Spleen (tissue), 11 donors: ENCODE measurements at regions not wholly inside any gene's neighbourhood (a gene's known extent, or its start where the extent isn't known, plus 50 kb on each side); places are given as distances from the start of the nearest gene placed in this dataset.

Source experiments
- DNase-seq: peaks from one replicate; pipeline ENCODE4 v3.0.0-alpha.2; 2020
- H3K27ac ChIP-seq, 8 donors: fragments of 200-600 bp; sonication (generic) in 7 of 8; 1 replicate in 4 of 8; 2 replicates in 4 of 8; pipeline versions ENCODE4 v1.5.0 to v1.8.0; 2016 to 2021; ENCODE audit warnings: inconsistent platforms in 4 of 8, mild to moderate bottlenecking in 4 of 8, moderate library complexity in 1 of 8
- H3K27me3 ChIP-seq, 7 donors: fragments of 200-600 bp; sonication (generic) in 6 of 7; replicated peaks in 1 of 7; 1 replicate in 4 of 7; 2 replicates in 3 of 7; pipeline versions ENCODE4 v1.5.0 to v1.8.0; 2016 to 2021; ENCODE audit warnings: inconsistent platforms in 3 of 7, mild to moderate bottlenecking in 1 of 7
- H3K36me3 ChIP-seq, 6 donors: fragments of 200-600 bp; sonication (generic) in 5 of 6; 1 replicate in 4 of 6; 2 replicates in 2 of 6; pipeline versions ENCODE4 v1.5.0 to v1.8.0; 2016 to 2021; ENCODE audit warnings: inconsistent platforms in 2 of 6
- H3K4me1 ChIP-seq, 6 donors: fragments of 200-600 bp; sonication (generic) in 5 of 6; 1 replicate in 3 of 6; 2 replicates in 3 of 6; pipeline versions ENCODE4 v1.5.0 to v1.8.0; 2016 to 2021; ENCODE audit warnings: inconsistent platforms in 3 of 6
- H3K4me3 ChIP-seq, 8 donors: fragments of 200-600 bp; sonication (generic) in 7 of 8; 1 replicate in 4 of 8; 2 replicates in 4 of 8; pipeline versions ENCODE4 v1.5.0 to v1.8.0; 2016 to 2021; ENCODE audit warnings: inconsistent platforms in 4 of 8, mild to moderate bottlenecking in 4 of 8, moderate library complexity in 2 of 8
- H3K9me3 ChIP-seq, 8 donors: fragments of 200-600 bp; sonication (generic) in 7 of 8; 1 replicate in 4 of 8; 2 replicates in 4 of 8; pipeline versions ENCODE4 v1.5.0 to v1.8.0; 2016 to 2021; ENCODE audit warnings: inconsistent platforms in 4 of 8
- POLR2A ChIP-seq, 3 donors: fragments of 450-650 bp; IDR thresholded peaks; one replicate each; pipeline ENCODE4 v1.5.1; 2017; ENCODE audit warnings: antibody characterized with exemption in 3 of 3, mild to moderate bottlenecking in 1 of 3
- POLR2AphosphoS5 ChIP-seq, 3 donors: sonication (generic); formaldehyde crosslinking; IDR thresholded peaks; one replicate each; pipeline ENCODE4 v1.5.1; 2017; ENCODE audit warnings: antibody characterized with exemption in 3 of 3
- WGBS, 5 donors: extraction: QIAGEN DNeasy Blood & Tissue Kit in 3 of 5; methylation state at CpG; one replicate each; pipeline versions ENCODE4 v1.1.5 to v1.1.7; 2013 to 2018; 5-methylcytosine and 5-hydroxymethylcytosine counted together
- intact Hi-C: fragments of 100-400 bp; cut with DNase I; formaldehyde crosslinking; loops from one replicate; pipeline ENCODE4 v1.15.0; 2023; ENCODE audit warnings: low total_unique reads
- TF ChIP-seq, protein P1 (sequence below), 11 experiments: fragments of 200-600 bp in 7 of 11; fragments of 450-650 bp in 4 of 11; sonication (generic) in 4 of 11; IDR thresholded peaks in 8 of 11; conservative IDR thresholded peaks in 3 of 11; 1 replicate in 7 of 11; 2 replicates in 4 of 11; pipeline versions ENCODE4 v1.4.0 to v1.8.0; 2016 to 2021; ENCODE audit warnings: antibody characterized with exemption in 11 of 11, inconsistent platforms in 4 of 11, mild to moderate bottlenecking in 1 of 11
- donor health status: healthy with polysubstance abuse.
- donor health status: DM: no; HTN: no; CAD: no; lungs with moderate emphysema.
- donor health status: DM: no; HTN: no; CAD: no.
- donor health status: Bipolar disorder and iron deficiency.
- donor health status: healthy.
- donor health status: DM: no; HTN: no; CAD: no.
- donor health status: DM: yes; HTN: yes; CAD: no.

DNA sequence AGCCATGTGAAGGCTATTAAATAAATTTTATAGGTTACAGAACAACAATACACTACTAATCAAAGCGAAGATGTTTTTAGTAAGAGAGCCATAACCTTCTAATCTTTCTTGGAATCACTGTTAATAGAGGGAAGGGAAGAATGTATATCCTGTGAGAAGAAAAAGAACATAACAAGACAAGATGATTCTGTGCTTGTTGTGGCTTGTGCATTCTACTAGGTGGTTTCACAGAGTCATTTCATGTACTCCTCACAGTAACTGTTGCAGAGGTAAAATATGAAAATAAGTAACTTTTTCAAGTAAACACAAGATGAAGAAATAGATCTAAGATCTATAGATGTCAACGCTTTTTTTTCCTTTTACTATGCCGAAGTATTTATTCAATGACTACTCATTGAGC lies 116.9 kb upstream of the FAM83B start:
- 88 to 94% (median 91%) methylated on average over 3 of the region's 3 CpGs for WGBS, 5 donors
- no peak overlapping the region for H3K4me3 ChIP-seq
- DNase-seq, result no peak
- TF ChIP-seq, protein P1, sequence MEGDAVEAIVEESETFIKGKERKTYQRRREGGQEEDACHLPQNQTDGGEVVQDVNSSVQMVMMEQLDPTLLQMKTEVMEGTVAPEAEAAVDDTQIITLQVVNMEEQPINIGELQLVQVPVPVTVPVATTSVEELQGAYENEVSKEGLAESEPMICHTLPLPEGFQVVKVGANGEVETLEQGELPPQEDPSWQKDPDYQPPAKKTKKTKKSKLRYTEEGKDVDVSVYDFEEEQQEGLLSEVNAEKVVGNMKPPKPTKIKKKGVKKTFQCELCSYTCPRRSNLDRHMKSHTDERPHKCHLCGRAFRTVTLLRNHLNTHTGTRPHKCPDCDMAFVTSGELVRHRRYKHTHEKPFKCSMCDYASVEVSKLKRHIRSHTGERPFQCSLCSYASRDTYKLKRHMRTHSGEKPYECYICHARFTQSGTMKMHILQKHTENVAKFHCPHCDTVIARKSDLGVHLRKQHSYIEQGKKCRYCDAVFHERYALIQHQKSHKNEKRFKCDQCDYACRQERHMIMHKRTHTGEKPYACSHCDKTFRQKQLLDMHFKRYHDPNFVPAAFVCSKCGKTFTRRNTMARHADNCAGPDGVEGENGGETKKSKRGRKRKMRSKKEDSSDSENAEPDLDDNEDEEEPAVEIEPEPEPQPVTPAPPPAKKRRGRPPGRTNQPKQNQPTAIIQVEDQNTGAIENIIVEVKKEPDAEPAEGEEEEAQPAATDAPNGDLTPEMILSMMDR (IDR thresholded peaks at IDR 0.05 in 8 of 11, conservative IDR thresholded peaks at IDR 0.05 in 3 of 11), result no peak
- TF ChIP-seq POLR2A (IDR thresholded peaks at IDR 0.05) (no peak), POLR2AphosphoS5 (IDR thresholded peaks at IDR 0.05) (no peak)
- intact Hi-C loops, result no loop called here
- H3K36me3 ChIP-seq, result no peaks in the 10 kb centered on the region
- H3K27me3 ChIP-seq, result no peaks in the 10 kb centered on the region
- no peak overlapping the region for H3K27ac ChIP-seq
- H3K9me3 ChIP-seq, result peaks cover 0 to 9% (median 0%) of the 10 kb centered on the region in 8 donors
- H3K4me1 ChIP-seq, result no peaks in the 10 kb centered on the region

DNA sequence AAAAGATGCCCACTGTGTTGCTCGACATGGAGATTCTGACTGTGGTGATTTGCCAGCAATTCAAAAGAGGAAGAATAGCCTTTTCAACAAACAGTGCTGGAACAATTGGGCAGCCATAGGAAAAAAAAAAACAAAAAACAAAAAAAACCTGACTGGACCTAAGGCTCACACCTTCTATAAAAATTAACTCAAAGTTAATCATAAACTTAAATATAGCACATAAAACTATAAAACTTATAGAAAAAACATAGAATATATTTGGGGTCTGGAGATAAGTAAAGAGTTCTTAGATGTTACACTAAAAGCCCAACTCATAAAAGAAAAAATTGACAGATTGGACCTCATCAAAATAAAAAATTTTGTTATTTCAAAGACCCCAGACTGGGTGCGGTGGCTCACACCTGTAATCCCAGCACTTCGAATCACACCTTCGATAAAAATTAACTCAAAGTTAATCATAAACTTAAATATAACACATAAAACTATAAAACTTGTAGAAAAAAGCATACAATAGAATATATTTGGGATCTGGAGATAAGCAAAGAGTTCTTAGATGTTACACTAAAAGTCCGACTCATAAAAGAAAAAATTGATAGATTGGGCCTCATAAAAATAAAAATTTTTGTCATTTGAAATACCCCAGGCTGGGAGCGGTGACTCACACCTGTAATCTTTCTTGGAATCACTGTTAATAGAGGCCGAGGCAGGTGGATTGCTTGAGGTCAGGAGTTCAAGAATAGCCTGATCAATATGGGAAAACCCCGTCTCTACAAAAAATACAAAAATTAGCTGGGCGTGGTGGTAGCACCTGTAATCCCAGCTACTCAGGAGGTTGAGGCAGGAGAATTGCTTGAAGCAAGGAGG lies 115.6 kb upstream of the FAM83B start:
- intact Hi-C loops, result no loop called here
- Histone ChIP-seq H3K36me3 (no peaks in the 10 kb centered on the region), H3K4me1 (no peaks in the 10 kb centered on the region), H3K27me3 (no peaks in the 10 kb centered on the region), H3K4me3 (no peak overlapping the region), H3K27ac (no peak overlapping the region), H3K9me3 (peaks cover 0 to 18% (median 7%) of the 10 kb centered on the region in 8 donors)
- DNase-seq, result no peak
- 82 to 92% (median 87%) methylated on average over 9 of the region's 9 CpGs for WGBS, 5 donors
- TF ChIP-seq POLR2AphosphoS5 (IDR thresholded peaks at IDR 0.05) (no peak), POLR2A (IDR thresholded peaks at IDR 0.05) (no peak)
- TF ChIP-seq, protein P1 (IDR thresholded peaks at IDR 0.05 in 8 of 11, conservative IDR thresholded peaks at IDR 0.05 in 3 of 11), result no peak

DNA sequence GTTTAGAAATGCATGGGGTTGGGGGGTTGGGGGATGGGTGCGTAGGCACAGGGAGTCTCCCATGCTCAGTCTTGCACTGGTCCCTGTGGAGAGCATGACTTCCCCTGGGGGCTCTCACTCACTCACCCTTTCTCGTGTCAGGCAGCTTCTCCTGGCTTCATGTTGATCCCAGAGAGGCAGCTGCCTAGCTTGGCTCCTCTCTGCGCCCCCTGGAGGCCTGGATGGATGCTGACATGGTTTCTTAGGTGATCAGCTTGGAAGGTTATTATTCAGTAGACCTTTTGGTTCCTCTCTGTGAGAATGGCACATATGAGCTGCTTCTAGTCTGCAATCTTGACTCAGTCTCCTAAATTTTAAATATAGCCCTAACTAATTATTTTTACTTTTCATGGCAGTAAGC lies 109.3 kb upstream of the FAM83B start:
- Histone ChIP-seq H3K4me3 (no peak overlapping the region), H3K27me3 (no peaks in the 10 kb centered on the region), H3K9me3 (peaks cover 0 to 36% (median 15%) of the 10 kb centered on the region in 8 donors), H3K4me1 (no peaks in the 10 kb centered on the region), H3K27ac (no peak overlapping the region), H3K36me3 (no peaks in the 10 kb centered on the region)
- intact Hi-C loops, result no loop called here
- 66 to 76% (median 74%) methylated on average over 3 of the region's 3 CpGs for WGBS, 5 donors
- no peak for DNase-seq
- TF ChIP-seq POLR2AphosphoS5 (IDR thresholded peaks at IDR 0.05) (no peak), POLR2A (IDR thresholded peaks at IDR 0.05) (no peak)
- TF ChIP-seq, protein P1 (IDR thresholded peaks at IDR 0.05 in 8 of 11, conservative IDR thresholded peaks at IDR 0.05 in 3 of 11), result no peak

DNA sequence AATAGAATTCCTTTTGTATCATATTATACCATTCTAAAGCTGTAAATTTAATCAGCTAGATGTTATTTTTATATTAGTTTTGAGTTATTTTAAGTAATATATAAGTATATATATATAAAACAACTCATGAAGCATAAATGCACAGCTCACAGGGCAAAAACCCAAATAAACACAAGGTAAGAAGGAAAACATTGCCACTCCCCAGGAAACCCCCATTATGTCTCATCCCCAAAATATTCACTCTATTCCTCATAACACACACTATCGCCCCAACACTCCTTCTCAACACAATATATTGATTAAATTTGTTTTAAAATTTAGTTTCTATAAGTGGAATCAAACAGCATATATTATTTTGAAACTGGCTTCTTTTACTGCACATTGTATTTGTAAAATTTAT lies 98.6 kb upstream of the FAM83B start:
- Histone ChIP-seq H3K4me3 (no peak overlapping the region), H3K36me3 (no peaks in the 10 kb centered on the region), H3K9me3 (peaks cover 0 to 36% (median 28%) of the 10 kb centered on the region in 8 donors), H3K27ac (no peak overlapping the region), H3K27me3 (no peaks in the 10 kb centered on the region), H3K4me1 (no peaks in the 10 kb centered on the region)
- 81 to 93% (median 88%) methylated on average over 1 of the region's 1 CpG for WGBS, 5 donors
- TF ChIP-seq POLR2A (IDR thresholded peaks at IDR 0.05), result no peak
- TF ChIP-seq, protein P1 (IDR thresholded peaks at IDR 0.05 in 8 of 11, conservative IDR thresholded peaks at IDR 0.05 in 3 of 11), result no peak
- TF ChIP-seq POLR2AphosphoS5 (IDR thresholded peaks at IDR 0.05), result no peak
- intact Hi-C loops, result no loop called here
- no peak for DNase-seq
